BE2C (cell line): ENCODE measurements at regions not wholly inside any gene's neighbourhood (a gene's known extent, or its start where the extent isn't known, plus 50 kb on each side); places are given as distances from the start of the nearest gene placed in this dataset.

Experiments used
- DNase-seq: peaks from one replicate; pipeline ENCODE4 v3.0.0-alpha.2; 2020
- H3K27me3 ChIP-seq: fragments of 250-450 bp; sonication (Bioruptor Pico); 2 replicates; pipeline ENCODE4 v1.5.1; 2020; ENCODE audit warnings: mild to moderate bottlenecking
- H3K36me3 ChIP-seq: fragments of 250-450 bp; sonication (Bioruptor Pico); 2 replicates; pipeline ENCODE4 v1.5.1; 2020; ENCODE audit warnings: mild to moderate bottlenecking
- H3K4me1 ChIP-seq: fragments of 250-450 bp; sonication (Bioruptor Pico); 2 replicates; pipeline ENCODE4 v1.5.1; 2020
- H3K4me3 ChIP-seq: 2 replicates; pipeline ENCODE4 v1.5.1; 2011; ENCODE audit warnings: low read depth, low read length
- H3K9me3 ChIP-seq: fragments of 250-450 bp; sonication (Bioruptor Pico); 2 replicates; pipeline ENCODE4 v1.5.1; 2020
- CTCF ChIP-seq: IDR thresholded peaks from 2 replicates; pipeline ENCODE4 v1.5.1; 2012; ENCODE audit warnings: mild to moderate bottlenecking, low read depth, low read length

GRCh38 chr3:194951931-194952582 is 266.4 kb downstream of the FAM43A start:
- no peak for DNase-seq
- no peak overlapping the region for H3K4me3 ChIP-seq
- no peak for TF ChIP-seq CTCF
- H3K4me1 ChIP-seq, result peaks cover 15% of the 10 kb centered on the region
- no peaks in the 10 kb centered on the region for H3K9me3 ChIP-seq
- H3K36me3 ChIP-seq, result no peaks in the 10 kb centered on the region
- no peaks in the 10 kb centered on the region for H3K27me3 ChIP-seq

GRCh38 chr3:194952841-194953241 is 267.2 kb downstream of the FAM43A start:
- Histone ChIP-seq H3K4me1 (peaks cover 15% of the 10 kb centered on the region), H3K4me3 (no peak overlapping the region), H3K27me3 (no peaks in the 10 kb centered on the region), H3K36me3 (no peaks in the 10 kb centered on the region), H3K9me3 (no peaks in the 10 kb centered on the region)
- 0 out of 2 replicates have a peak, but pooled peaks have one; percentile 10 for TF ChIP-seq CTCF
- peak; percentile 65 for DNase-seq

- TF ChIP-seq CTCF, result no peak
- H3K9me3 ChIP-seq, result no peaks in the 10 kb centered on the region
- H3K4me3 ChIP-seq, result no peak overlapping the region
- H3K27me3 ChIP-seq, result no peaks in the 10 kb centered on the region
- DNase-seq, result no peak
- peaks cover 15% of the 10 kb centered on the region for H3K4me1 ChIP-seq
- no peaks in the 10 kb centered on the region for H3K36me3 ChIP-seq
These were observed 267.6 kb downstream of the FAM43A start for GRCh38 chr3:194953291-194953690.

GRCh38 chr3:194955546-194955945 is 269.9 kb downstream of the FAM43A start:
- Histone ChIP-seq H3K27me3 (no peaks in the 10 kb centered on the region), H3K36me3 (no peaks in the 10 kb centered on the region), H3K9me3 (no peaks in the 10 kb centered on the region), H3K4me3 (no peak overlapping the region), H3K4me1 (peaks cover 15% of the 10 kb centered on the region)
- no peak for DNase-seq
- TF ChIP-seq CTCF, result no peak

GRCh38 chr3:194955979-194956696 is 270.5 kb downstream of the FAM43A start:
- DNase-seq, result no peak
- Histone ChIP-seq H3K27me3 (no peaks in the 10 kb centered on the region), H3K36me3 (no peaks in the 10 kb centered on the region), H3K9me3 (no peaks in the 10 kb centered on the region), H3K4me1 (peaks cover 15% of the 10 kb centered on the region), H3K4me3 (no peak overlapping the region)
- no peak for TF ChIP-seq CTCF
